ENCODE measurements at regions not wholly inside any gene's neighbourhood (a gene's known extent, or its start where the extent isn't known, plus 50 kb on each side); places are given as distances from the start of the nearest gene placed in this dataset.

- TF ChIP-seq CTCF (IDR thresholded peaks at IDR 0.05; ENCODE audit: low read depth, low read length), result no peak
- Histone ChIP-seq H3K27me3 (no peaks in the 10 kb centered on the region), H3K36me3 (no peaks in the 10 kb centered on the region), H3K27ac (no peak overlapping the region), H3K9me3 (ENCODE audit: low read depth) (no peaks in the 10 kb centered on the region), H3K4me1 (ENCODE audit: low read depth) (no peaks in the 10 kb centered on the region), H3K4me3 (no peak overlapping the region)
- no peak for DNase-seq (ENCODE audit: low read depth in 1 of 2, low spot score in 1 of 2)
These were observed 90.5 kb downstream of the BANF2 start for GRCh38 chr20:17790296-17790695.

- DNase-seq (ENCODE audit: low read depth in 1 of 2, low spot score in 1 of 2), result no peak
- H3K27me3 ChIP-seq, result no peaks in the 10 kb centered on the region
- no peak overlapping the region for H3K4me3 ChIP-seq
- no peaks in the 10 kb centered on the region for H3K36me3 ChIP-seq
- H3K27ac ChIP-seq, result no peak overlapping the region
- no peaks in the 10 kb centered on the region for H3K4me1 ChIP-seq (ENCODE audit: low read depth)
- H3K9me3 ChIP-seq (ENCODE audit: low read depth), result no peaks in the 10 kb centered on the region
- no peak for TF ChIP-seq CTCF (IDR thresholded peaks at IDR 0.05; ENCODE audit: low read depth, low read length)
These were observed 88.0 kb downstream of the BANF2 start for GRCh38 chr20:17787816-17788215.

GRCh38 chr20:17786221-17786718 lies 86.5 kb downstream of the BANF2 start:
- no peak overlapping the region for H3K4me3 ChIP-seq
- peak in 1 of 2 donors; percentile 72 for DNase-seq (ENCODE audit: low read depth in 1 of 2, low spot score in 1 of 2)
- no peaks in the 10 kb centered on the region for H3K27me3 ChIP-seq
- H3K36me3 ChIP-seq, result no peaks in the 10 kb centered on the region
- no peaks in the 10 kb centered on the region for H3K4me1 ChIP-seq (ENCODE audit: low read depth)
- TF ChIP-seq CTCF (IDR thresholded peaks at IDR 0.05; ENCODE audit: low read depth, low read length), result no peak
- no peaks in the 10 kb centered on the region for H3K9me3 ChIP-seq (ENCODE audit: low read depth)
- H3K27ac ChIP-seq, result no peak overlapping the region

Data from cardiac muscle cell (in vitro differentiated cells and primary cell).